Vagina (tissue), 2 donors: ENCODE measurements at regions not wholly inside any gene's neighbourhood (a gene's known extent, or its start where the extent isn't known, plus 50 kb on each side); places are given as distances from the start of the nearest gene placed in this dataset.

ENCODE experiments used
- POLR2A ChIP-seq, 2 donors: fragments of 450-650 bp; IDR thresholded peaks; one replicate each; pipeline ENCODE4 v1.6.1; 2017; ENCODE audit warnings: antibody characterized with exemption in 2 of 2, mild to moderate bottlenecking in 2 of 2, moderate library complexity in 2 of 2
- TF ChIP-seq, protein P1 (sequence below), 3 experiments: fragments of 450-650 bp in 2 of 3; fragments of 200-600 bp in 1 of 3; sonication (generic) in 1 of 3; IDR thresholded peaks; one replicate each; pipeline ENCODE4 v1.5.1; 2017 to 2019; ENCODE audit warnings: antibody characterized with exemption in 3 of 3, mild to moderate bottlenecking in 2 of 3, moderate library complexity in 2 of 3

DNA sequence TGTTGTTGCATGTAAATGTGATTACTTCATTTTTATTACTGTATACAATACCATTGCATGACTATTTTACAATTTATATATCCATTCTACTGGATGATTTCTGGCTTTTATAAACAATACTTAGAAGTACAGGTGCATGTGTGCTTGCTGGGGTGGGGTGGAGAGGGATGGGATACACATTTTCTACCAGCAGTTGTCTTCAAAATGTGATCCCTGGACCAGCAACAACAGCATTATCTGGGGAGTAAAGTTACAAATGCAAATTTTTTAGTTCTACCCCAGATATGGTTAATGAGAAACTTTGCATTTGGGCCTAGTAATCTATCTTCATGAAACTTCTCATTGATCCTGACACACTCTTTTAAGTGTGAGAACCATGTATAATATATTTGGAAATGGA lies 905.4 kb upstream of the ATXN7L3B start:
- TF ChIP-seq, protein P1, sequence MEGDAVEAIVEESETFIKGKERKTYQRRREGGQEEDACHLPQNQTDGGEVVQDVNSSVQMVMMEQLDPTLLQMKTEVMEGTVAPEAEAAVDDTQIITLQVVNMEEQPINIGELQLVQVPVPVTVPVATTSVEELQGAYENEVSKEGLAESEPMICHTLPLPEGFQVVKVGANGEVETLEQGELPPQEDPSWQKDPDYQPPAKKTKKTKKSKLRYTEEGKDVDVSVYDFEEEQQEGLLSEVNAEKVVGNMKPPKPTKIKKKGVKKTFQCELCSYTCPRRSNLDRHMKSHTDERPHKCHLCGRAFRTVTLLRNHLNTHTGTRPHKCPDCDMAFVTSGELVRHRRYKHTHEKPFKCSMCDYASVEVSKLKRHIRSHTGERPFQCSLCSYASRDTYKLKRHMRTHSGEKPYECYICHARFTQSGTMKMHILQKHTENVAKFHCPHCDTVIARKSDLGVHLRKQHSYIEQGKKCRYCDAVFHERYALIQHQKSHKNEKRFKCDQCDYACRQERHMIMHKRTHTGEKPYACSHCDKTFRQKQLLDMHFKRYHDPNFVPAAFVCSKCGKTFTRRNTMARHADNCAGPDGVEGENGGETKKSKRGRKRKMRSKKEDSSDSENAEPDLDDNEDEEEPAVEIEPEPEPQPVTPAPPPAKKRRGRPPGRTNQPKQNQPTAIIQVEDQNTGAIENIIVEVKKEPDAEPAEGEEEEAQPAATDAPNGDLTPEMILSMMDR (IDR thresholded peaks at IDR 0.05), result no peak
- TF ChIP-seq POLR2A (IDR thresholded peaks at IDR 0.05), result no peak
